Nucleus accumbens (tissue), 56 donors: ENCODE measurements at regions not wholly inside any gene's neighbourhood (a gene's known extent, or its start where the extent isn't known, plus 50 kb on each side); places are given as distances from the start of the nearest gene placed in this dataset.

Experiments
- DNase-seq, 56 donors: peaks; one replicate each; lab custom pipeline; 2025; lab: John Stamatoyannopoulos, UW

DNA sequence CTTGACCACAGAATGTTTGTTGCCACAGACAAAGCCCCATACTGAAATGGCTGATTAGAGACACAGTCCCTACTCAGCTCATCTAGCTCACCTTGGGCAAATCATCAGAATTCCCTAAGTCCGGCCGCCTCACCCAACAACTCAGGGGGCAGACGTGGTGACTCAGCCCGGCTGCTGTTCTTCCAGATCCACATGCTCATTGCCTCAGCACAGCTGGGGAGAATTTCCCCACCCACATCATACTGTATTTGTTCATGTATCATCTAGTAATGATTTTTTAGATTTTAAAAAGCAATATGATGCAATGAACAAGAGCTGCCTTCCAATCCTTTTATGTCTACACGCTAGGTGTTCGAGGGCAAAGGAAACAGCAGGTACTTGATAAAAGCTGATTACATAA lies 333.8 kb upstream of the TENM3 start:
- DNase-seq = no peak

DNA sequence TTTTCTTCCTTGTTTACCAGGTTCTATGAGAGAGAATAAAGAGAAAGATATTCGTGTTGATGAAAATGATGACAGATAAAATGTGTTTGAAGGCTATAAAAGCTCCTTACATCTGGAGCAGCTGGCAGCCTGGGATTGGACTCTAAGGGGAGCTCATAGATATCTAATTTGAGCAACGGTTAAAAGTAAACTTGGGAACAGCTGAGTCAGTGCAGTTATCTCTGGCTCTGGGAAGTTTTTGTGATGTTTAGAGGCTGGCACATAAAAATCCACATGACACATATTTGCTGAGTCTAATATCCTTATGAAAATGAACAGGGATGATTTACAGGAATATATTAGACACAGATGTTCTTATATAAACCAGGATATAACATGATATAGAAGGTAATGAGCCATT lies 331.8 kb upstream of the TENM3 start:
- no peak for DNase-seq

DNA sequence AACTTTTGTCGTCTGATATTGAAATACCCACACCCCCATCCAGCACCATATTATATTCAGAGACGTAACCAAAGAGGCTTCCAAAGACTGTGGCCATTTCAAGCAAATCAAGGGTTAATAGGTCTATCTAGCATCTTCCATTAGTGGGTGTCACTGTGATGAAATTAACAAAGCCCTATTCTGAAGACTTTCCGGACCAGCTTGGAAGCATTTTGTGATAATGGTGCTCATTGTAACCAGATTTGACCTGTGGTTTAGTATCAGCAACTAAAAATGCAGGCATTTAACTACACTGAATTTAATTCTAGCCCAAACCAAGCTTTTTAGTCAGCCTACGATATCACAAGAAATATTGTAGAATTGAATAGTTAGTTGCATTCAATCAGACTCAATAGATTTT lies 309.7 kb upstream of the TENM3 start:
- DNase-seq = no peak

DNA sequence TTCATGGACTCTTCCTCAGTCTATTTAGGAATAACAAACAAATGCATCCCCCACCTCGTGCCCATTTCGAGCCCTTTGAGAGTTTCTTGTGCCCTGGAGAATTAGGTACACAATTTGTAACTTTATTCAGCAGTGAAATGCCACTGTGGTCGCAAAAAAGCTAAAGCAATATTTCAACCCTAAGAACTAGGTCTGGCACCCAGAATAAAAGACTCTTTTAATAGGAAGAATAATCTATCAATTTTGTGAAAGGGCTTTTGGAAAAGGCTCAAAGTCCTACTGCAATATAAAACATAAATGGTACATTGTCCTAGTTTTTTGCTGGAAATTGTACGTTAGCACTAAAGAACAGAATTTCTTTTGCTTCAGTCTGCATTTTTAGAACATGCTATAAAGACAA lies 304.6 kb upstream of the TENM3 start:
- no peak for DNase-seq

DNA sequence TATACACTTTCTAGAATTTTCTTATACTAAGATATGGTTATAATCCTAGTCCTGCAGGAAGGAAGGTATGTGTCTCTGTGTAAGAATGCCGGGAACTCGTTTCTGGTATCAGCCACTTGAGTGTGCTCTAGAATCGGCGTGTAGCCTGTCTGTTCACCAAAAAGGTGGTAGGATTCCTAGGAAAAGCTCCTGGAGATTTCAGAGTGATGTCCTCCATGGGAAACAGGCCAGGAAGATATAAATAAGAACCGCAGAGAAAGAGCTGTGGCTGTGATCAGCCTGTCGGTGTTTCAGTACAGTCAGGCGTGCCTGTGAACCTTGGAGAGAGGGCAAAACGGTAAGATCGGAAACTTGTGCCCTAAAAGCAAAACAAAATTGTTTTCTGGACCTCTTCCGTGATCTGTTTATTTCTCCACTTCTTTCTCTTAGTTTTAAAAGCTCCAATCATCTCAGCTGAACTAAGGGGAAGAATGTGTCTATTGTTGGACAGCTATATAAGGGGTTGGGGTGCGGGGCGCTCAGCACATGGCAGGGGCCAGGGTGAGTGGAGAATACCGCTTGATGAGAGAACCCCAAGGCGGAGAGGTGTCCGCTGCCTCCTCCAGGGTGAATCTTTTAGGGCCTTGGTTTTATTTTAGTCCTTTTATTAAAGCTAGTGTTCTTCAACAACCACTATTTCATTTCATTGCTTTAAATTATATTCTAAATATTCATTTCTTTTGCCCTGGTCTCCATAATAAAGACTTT lies 303.8 kb upstream of the TENM3 start:
- DNase-seq = peak in 2 of 56 donors; percentile 0 to 14

DNA sequence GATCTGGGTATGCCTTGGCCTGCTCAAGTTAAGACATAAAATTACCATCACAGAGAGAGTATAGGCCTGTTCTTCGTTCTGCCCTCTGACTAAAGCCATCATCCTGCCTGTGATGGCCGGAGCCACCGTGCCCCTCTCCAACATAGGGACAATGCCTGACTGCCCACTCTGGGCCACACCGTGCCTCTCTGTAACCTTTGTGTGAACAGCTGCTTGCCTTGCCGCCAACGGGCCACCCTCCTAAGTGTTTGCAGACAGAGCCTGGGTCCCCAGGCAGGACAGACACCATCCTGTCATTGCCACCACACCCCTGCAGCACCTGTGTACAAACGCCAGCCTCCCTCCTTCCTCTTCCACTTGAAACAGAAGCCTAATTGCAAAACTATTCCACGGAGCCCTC lies 298.7 kb upstream of the TENM3 start:
- no peak for DNase-seq

DNA sequence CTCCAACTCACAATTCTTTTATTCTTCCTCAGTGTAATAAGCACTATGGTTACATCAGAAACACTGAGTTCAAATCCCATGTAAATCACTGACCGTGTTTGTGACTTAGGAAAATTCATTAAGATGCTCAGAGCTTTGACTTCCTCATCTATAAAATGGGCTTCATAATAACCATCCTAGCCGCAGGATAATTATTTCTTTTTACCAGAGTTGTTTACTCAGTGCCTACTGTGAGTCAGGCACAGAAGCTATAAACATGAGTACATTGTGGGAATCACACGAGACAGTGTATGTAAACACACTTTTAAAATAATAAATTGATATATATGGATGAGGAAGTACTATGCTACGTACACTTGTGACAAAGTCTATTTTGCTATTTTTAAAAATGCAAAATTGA lies 296.3 kb upstream of the TENM3 start:
- no peak for DNase-seq

DNA sequence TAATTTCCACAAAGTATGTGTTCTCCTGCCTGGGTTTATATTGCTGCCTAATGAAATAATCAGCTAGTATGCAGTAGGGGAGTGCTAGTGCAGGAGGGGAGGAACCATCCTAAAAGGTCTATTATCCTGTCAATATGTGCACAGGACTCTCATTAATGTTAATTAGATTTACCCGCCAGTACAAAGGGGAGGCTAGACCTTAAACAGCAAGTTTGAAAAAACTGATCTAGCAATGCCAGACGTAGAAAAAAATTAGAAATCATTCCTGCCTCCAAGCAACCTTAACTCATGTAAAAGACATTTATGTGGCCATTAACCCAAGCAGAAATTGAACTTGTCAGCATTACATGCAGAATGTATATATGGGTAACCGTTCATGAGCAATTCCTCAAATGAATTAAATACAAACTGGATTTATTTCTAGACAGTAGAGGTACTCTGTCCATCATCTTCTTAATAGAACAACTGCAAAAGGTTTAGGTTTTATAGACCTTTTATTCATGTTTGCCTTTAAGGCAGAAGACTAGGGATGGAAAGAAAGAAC lies 294.3 kb upstream of the TENM3 start:
- DNase-seq = no peak

DNA sequence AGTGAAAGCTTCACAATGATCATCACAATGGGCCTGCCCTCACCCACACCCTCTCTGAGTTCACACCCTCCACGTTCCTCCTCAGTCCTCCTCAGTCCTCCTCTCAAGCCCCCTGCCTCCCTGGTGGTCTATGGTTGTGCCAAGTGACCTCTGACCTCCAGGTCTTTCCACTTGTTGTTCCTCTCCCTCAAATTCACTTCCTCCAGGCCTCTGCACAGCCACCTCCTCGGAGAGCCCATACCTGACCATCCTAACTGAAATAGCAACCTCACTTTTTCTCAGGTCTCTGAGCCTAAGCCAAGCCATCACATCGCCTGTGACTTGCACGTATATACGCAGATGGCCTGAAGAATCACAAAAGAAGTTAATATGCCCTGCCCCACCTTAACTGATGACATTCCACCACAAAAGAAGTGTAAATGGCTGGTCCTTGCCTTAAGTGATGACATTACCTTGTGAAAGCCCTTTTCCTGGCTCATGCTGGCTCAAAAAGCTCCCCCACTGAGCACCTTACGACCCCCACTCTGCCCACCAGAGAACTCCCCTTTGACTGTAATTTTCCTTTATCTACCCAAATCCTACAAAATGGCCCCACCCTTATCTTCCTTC lies 293.4 kb upstream of the TENM3 start:
- no peak for DNase-seq

DNA sequence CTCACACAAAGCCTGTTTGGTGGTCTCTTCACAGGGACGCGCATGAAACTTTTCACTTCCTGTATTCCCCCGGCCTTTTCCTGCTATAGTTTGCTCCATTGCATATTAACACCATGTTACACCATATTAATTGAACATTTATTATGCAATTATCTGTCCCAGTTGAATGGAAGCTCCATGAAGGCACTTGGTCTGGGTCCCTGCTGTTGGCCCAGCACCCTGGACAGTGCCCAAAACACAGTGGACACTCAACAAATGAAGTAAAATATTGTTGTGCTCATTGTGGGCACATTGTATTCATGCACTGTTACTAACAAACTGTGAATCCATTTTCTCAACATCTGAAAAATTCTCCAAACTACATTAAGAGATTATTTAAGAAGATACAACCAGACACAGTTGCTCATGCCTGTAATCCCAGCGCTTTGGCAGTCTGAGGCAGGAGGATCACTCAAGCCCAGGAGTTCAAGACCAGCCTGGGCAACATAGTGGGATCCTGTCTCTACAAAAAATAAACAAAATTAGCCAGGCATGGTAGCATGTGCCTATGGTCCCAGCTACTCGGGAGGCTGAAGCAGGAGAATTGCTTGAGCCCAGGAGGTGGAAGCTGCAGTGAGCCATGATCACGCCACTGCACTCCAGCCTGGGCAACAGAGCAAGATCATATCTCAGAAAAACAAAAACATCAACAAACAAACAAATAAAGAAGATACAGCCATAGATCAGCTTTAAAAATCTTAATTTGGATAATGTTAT lies 292.7 kb upstream of the TENM3 start:
- no peak for DNase-seq

DNA sequence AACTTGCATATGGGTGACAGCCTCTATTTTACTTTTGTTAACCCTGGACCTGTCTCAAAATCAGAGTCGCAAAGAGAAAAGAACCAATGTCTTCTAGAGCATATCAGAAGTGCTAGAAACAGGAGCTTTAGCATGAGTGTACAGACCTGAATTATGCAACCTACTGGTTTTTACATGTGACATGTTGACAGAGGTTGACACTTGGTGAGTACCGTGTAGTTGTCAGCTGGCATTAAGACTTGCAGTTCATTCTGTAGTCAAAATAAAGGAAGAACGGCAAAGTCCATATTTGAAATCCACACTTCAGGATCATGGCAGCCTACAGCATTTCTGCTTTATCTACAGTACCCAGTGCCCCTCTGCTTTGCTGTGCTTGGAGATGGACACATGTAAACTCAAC lies 291.9 kb upstream of the TENM3 start:
- DNase-seq = no peak

DNA sequence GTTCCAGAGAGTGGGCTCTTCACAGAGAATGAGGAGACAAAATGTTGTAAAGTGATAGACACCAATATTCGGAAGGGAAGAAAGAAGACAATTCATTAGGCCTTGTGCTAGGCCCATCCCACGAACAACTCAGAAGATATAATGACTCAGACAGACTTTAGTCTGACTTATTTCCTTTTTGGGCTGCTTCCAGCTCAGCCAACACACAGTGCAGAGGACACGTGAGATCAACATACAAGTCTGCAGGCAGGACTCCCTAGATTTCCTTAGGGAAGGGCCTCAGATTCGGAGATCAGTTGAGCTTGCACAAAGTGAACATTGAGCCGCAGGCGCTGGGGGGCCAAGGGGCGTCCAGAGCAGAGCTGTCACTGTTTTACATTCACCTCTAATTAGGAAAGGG lies 290.7 kb upstream of the TENM3 start:
- peak in 1 of 56 donors; percentile 18 for DNase-seq

DNA sequence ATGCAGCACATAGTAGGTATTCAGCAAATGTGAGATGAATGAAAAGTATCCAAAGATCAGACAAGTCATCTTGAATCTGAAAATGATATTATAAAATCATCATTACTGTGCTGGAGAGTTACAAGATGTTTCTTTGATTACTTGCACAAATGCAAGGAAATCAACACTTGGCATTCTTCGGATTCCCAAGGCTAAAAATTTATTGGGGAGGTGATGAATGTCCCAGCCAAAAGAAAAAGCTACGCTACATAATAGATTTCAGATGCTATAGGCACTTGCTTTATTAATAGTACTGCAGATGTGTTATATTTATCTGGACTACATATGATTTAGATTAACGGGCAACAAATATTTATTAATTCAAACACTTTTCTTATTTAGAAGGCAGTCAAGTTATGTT lies 286.7 kb upstream of the TENM3 start:
- DNase-seq = no peak

DNA sequence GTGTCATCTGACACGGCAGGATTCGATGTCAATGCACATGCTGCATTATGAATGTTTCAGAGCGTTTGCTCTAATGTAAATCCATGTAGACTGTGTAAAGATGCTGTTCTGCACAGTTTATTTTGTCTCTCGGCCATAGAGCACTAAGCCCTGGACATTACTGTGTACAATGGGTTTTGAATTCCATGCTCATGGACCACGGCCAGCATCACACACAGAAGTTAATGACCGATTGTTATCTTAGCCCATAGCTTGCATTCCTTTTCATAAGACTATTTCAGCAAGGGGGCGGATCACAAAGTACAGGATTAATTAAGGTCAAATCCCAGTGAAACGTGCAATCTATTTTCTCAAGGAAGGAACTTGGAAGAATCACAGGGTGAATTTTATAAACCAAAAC lies 286.1 kb upstream of the TENM3 start:
- DNase-seq = peak in 3 of 56 donors; percentile 5 to 25 (median 13)

DNA sequence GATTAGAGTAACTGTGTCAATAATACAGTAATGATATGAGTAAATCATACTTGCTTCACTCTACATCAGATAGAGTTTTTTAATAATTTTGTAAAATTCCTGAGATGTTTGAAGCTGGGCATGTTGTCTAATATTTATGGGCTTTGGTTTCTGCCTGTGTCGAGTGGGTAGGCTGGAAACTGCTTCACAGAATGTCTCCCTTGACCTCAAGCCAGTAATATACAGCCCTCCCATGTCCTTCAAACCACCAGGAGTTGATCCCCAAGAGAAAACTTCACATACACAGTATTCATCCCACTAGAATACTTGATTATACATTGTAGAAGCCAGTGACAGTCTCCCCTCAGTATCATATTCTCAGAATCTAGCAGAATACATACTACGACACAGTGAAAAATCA lies 284.8 kb upstream of the TENM3 start:
- DNase-seq = no peak

DNA sequence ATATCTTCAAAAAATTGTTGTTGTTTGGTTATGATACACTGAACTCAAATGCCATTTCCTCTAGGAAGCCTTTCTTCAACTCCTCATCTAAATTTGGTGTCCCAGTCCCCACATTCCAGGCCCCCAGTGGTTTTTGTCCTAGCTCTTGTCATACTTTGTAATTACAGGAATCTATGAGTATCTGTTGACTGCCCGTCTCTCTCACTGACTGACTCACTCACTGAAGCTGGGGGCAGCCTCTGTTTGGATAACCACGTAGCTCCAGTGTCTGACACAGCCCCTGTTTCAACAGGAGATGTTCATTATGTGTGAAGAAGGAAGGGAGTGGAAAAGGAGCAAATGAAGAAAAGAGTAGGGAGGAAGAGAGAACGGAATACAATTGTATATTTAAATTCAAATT lies 284.1 kb upstream of the TENM3 start:
- DNase-seq = no peak

DNA sequence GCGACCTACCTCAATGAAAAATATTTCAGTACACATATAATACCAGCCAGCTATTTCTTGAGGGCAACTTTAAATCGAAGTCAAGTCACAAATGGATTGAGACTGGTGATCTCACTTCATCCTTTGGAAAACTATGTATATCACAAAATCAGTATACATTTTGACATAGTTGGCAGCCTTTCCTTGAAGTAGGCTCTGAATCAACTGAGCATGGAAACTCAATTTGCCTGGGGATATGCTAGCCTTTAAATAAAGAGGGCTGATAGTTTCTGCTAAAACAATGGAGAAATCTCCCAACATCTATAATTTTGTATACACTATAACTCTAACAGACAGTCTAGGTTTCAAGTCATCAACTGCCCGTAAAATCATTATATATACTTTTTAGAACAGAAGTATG lies 282.8 kb upstream of the TENM3 start:
- no peak for DNase-seq

DNA sequence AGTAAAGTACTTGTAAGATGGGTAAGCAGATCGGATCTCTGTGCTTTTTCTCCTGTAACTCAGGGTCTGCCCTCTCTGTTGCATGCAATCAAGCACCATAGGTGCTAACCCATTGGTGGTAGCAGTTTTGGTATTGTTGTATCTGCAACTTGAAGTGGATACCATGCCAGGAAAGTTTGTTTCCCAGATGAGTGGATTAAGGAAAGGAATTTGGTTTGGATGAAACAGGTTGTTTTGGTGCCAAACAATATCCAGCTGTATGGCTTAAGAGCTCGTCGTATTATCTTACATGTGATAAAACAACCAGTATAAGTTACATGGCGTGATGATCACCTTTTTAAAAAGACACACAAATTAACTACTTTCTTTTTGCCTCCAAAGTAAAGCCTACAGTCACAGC lies 280.9 kb upstream of the TENM3 start:
- DNase-seq = no peak

DNA sequence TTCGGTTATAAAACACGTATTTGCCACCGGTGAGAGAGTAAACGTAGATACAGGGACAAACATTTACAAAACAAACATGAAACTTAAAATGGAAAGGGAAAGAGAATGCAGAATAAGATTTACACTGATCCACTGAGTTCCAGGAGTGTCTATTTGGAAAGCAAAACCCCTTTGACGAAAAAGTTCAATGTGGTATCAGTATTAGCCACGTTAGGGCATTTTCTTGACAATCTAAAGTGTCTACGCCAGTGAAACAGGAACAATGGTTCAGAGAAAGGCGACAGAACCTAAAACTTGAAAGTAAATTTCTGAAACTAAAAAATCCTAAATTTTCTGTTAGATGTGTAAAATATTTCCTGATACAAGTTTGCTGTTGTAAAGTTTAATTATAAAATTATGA lies 278.5 kb upstream of the TENM3 start:
- no peak for DNase-seq

DNA sequence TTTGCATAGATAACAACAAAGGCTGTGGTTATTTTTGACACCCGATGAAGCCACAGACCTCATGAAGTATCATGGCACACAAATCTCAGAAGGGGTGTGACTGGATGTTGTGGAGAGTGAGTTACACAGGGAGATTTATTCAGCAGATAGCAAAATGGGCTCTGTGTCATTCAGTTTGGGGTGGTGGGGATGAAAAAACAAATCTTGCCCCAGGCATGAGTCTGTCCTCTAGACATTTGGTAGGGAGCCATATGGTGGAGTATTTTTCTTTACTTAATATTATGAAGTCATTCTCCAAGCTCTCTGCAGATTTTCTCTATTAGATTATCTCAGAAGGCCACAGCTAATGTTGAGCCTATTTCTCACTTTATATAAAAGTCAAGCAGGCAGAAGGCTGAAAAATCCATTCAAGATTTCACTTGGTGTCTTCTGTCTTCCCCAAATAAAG lies 277.1 kb upstream of the TENM3 start:
- DNase-seq = no peak

DNA sequence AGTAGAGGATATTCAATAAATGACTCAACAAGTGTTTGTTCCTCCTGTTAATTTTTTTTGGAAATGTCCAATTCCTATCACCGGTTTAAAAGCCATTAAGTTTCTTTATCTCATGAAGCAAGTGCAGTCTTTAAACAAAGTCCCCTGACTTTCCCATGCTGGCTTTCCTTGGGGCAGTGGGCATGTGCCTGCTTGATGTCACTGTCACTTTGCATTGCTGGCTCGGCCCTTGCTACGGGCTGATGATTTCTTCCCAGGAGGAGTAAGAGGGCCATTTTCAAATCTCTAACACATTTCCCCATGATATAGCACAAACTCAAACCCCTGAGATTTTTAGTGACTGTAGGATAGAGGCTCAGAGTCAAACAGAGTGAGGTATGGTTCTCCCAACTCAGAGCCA lies 275.8 kb upstream of the TENM3 start:
- no peak for DNase-seq

DNA sequence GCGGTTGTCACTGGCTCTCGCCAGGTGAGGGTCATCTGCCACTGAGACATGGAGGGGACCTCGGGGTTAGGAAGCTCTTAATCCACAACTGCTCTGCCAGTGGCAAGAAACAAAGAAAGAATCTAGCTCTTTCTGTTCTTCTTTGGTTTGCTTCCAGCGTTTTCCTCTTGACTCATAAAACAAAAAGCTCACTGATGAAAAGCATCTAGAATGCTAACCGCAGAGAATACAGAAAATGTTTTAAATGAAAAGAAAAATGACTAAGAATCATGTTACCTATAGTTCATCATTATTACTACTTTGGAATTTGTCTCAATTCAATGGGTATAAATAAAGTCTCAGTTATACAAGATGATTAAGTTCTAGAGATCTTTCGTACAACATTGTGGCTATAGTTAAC lies 274.8 kb upstream of the TENM3 start:
- no peak for DNase-seq
